BLaER1 (cell line): ENCODE measurements at regions not wholly inside any gene's neighbourhood (a gene's known extent, or its start where the extent isn't known, plus 50 kb on each side); places are given as distances from the start of the nearest gene placed in this dataset.
"Not testable (repeated sequence)": the region's sequence is repeated elsewhere in the genome, so short reads cannot be mapped to it uniquely, and the experiment has no call there.

Experiments used
- H3K27ac ChIP-seq: shearing (Covaris generic); formaldehyde crosslinking; 2 replicates; pipeline ENCODE4 v1.8.1; 2022
- H3K27me3 ChIP-seq: shearing (Covaris generic); formaldehyde crosslinking; 2 replicates; pipeline ENCODE4 v1.8.1; 2022
- H3K36me3 ChIP-seq: shearing (Covaris generic); formaldehyde crosslinking; 2 replicates; pipeline ENCODE4 v1.8.1; 2022
- H3K4me1 ChIP-seq: shearing (Covaris generic); formaldehyde crosslinking; 2 replicates; pipeline ENCODE4 v1.8.1; 2022
- H3K4me2 ChIP-seq: shearing (Covaris generic); formaldehyde crosslinking; 2 replicates; pipeline ENCODE4 v1.8.1; 2022
- H3K4me3 ChIP-seq: shearing (Covaris generic); formaldehyde crosslinking; 2 replicates; pipeline ENCODE4 v1.8.1; 2022
- H3K9ac ChIP-seq: shearing (Covaris generic); formaldehyde crosslinking; 2 replicates; pipeline ENCODE4 v1.8.1; 2022
- H3K9me3 ChIP-seq: shearing (Covaris generic); formaldehyde crosslinking; 2 replicates; pipeline ENCODE4 v1.8.1; 2022
- H4K20me1 ChIP-seq: shearing (Covaris generic); formaldehyde crosslinking; 2 replicates; pipeline ENCODE4 v1.8.1; 2022

- H3K4me3 ChIP-seq, H3K9me3 ChIP-seq: not testable (repeated sequence)
These were observed 57.7 kb upstream of the FCGR1A start for GRCh38 chr1:149724618-149725302.

GRCh38 chr1:149726688-149727087 is 55.8 kb upstream of the FCGR1A start:
- not testable (repeated sequence) for H3K9ac ChIP-seq, H3K4me3 ChIP-seq, H4K20me1 ChIP-seq, H3K27ac ChIP-seq, H3K9me3 ChIP-seq, H3K27me3 ChIP-seq, H3K4me1 ChIP-seq, H3K4me2 ChIP-seq, H3K36me3 ChIP-seq

More at GRCh38 chr1:149724618-149725302, 57.7 kb upstream of the FCGR1A start:
- H4K20me1 ChIP-seq, H3K36me3 ChIP-seq, H3K9ac ChIP-seq, H3K27me3 ChIP-seq, H3K4me1 ChIP-seq, H3K4me2 ChIP-seq, H3K27ac ChIP-seq: not testable (repeated sequence)

GRCh38 chr1:149728598-149728997 is 53.9 kb upstream of the FCGR1A start:
- H3K4me3 ChIP-seq, H3K36me3 ChIP-seq, H3K27ac ChIP-seq, H3K4me2 ChIP-seq, H3K4me1 ChIP-seq, H3K9me3 ChIP-seq, H3K9ac ChIP-seq, H4K20me1 ChIP-seq, H3K27me3 ChIP-seq: not testable (repeated sequence)
